ENCODE measurements at regions not wholly inside any gene's neighbourhood (a gene's known extent, or its start where the extent isn't known, plus 50 kb on each side); places are given as distances from the start of the nearest gene placed in this dataset.

- DNase-seq (ENCODE audit: low spot score), result no peak
These were observed 50.3 kb downstream of the NALF2 start for GRCh38 chrX:69554321-69554947.

- DNase-seq (ENCODE audit: low spot score), result no peak
These were observed 51.4 kb downstream of the NALF2 start for GRCh38 chrX:69555481-69556041.

- peak; percentile 82 for DNase-seq (ENCODE audit: low spot score)
These were observed 52.2 kb downstream of the NALF2 start for GRCh38 chrX:69556060-69557011.

GRCh38 chrX:69562904-69563578 is 52.9 kb upstream of the EDA start:
- DNase-seq (ENCODE audit: low spot score), result no peak

GRCh38 chrX:69564665-69565064 is 51.2 kb upstream of the EDA start:
- peak; percentile 9 for DNase-seq (ENCODE audit: low spot score)

- DNase-seq (ENCODE audit: low spot score), result no peak
These were observed 50.6 kb upstream of the EDA start for GRCh38 chrX:69565247-69565815.
